Endothelial cell of umbilical vein (primary cell): ENCODE measurements at regions not wholly inside any gene's neighbourhood (a gene's known extent, or its start where the extent isn't known, plus 50 kb on each side); places are given as distances from the start of the nearest gene placed in this dataset.

Source experiments
- BruUV-seq: library from RNA; stranded (reverse); fragments of 400-500 nt; replicated peaks from 2 replicates; lab custom pipeline; 2021; lab: Mats Ljungman, UMichigan
- CTCF ChIA-PET: fragments of 300-600, 350-600 bp; sonication (Branson Sonifier 250); formaldehyde crosslinking; loops from one replicate; lab custom pipeline; 2021; ENCODE audit warnings: antibody characterized with exemption, inconsistent platforms; lab: Charles Lee
- POLR2A ChIA-PET: fragments of 300-600, 350-600 bp; sonication (Branson Sonifier 250); formaldehyde crosslinking; loops from one replicate; lab custom pipeline; 2021; ENCODE audit warnings: antibody characterized with exemption, inconsistent platforms; lab: Charles Lee
- DNase-seq: peaks from one replicate; pipeline ENCODE4 v3.0.0-alpha.2; 2011; ENCODE audit warnings: low read depth, low spot score
- FAIRE-seq: peaks from 2 replicates; lab custom pipeline; 2011; peaks lifted over from hg19 to GRCh38; lab: Jason Lieb, UNC
- H2AFZ ChIP-seq: 2 replicates; pipeline ENCODE4 v1.6.0; 2012; ENCODE audit warnings: low read depth, low read length, control low read depth, inconsistent platforms
- H3K27ac ChIP-seq: 2 replicates; pipeline ENCODE4 v1.5.1; 2011; ENCODE audit warnings: low read depth, mild to moderate bottlenecking, control low read depth, low read length, moderate library complexity; ENCODE audit not compliant: insufficient read depth
- H3K27me3 ChIP-seq, 2 experiments: 2 replicates each; pipeline versions ENCODE4 v1.6.0 to v1.6.1; 2011; ENCODE audit warnings: low read length in 2 of 2, mixed read lengths in 1 of 2; ENCODE audit not compliant: control insufficient read depth in 2 of 2, insufficient read depth in 2 of 2
- H3K36me3 ChIP-seq, 2 experiments: 2 replicates in 1 of 2; 3 replicates in 1 of 2; pipeline ENCODE4 v1.5.1; 2011; ENCODE audit warnings: low read length in 2 of 2, mild to moderate bottlenecking in 1 of 2, moderate library complexity in 1 of 2; ENCODE audit not compliant: control insufficient read depth in 2 of 2, insufficient read depth in 2 of 2; ENCODE audit errors: extremely low read depth in 1 of 2
- H3K4me1 ChIP-seq: 3 replicates; pipeline ENCODE4 v1.5.1; 2011; ENCODE audit warnings: mild to moderate bottlenecking, low read length; ENCODE audit not compliant: control insufficient read depth, insufficient read depth; ENCODE audit errors: extremely low read depth
- H3K4me2 ChIP-seq: 2 replicates; pipeline ENCODE4 v1.6.1; 2011; ENCODE audit warnings: low read length, control low read depth, mixed read lengths; ENCODE audit not compliant: insufficient read depth
- H3K4me3 ChIP-seq, 3 experiments: fragments of 200-600 bp in 1 of 3; sonication (generic), shearing (Covaris generic) in 1 of 3; replicated peaks in 1 of 3; 2 replicates each; pipeline ENCODE4 v1.5.1; 2011 to 2016; ENCODE audit warnings: control low read depth in 3 of 3, low read length in 3 of 3, mild to moderate bottlenecking in 2 of 3, inconsistent platforms in 1 of 3, low read depth in 1 of 3, moderate library complexity in 1 of 3; ENCODE audit not compliant: insufficient read depth in 1 of 3
- H3K79me2 ChIP-seq: 2 replicates; pipeline ENCODE4 v1.6.0; 2012; ENCODE audit warnings: low read length, inconsistent platforms; ENCODE audit not compliant: control insufficient read depth, insufficient read depth
- H3K9ac ChIP-seq: replicated peaks from 2 replicates; pipeline ENCODE3; 2011; ENCODE audit warnings: low read length, control low read depth; ENCODE audit not compliant: insufficient read depth; ENCODE audit errors: extremely low read depth
- H3K9me1 ChIP-seq: replicated peaks from 3 replicates; pipeline ENCODE4 v1.6.0; 2011; ENCODE audit warnings: mild to moderate bottlenecking, low read length; ENCODE audit not compliant: control insufficient read depth, insufficient read depth; ENCODE audit errors: extremely low read depth
- H3K9me3 ChIP-seq: replicated peaks from 2 replicates; pipeline ENCODE4 v1.5.1; 2012; ENCODE audit warnings: low read length, inconsistent platforms; ENCODE audit not compliant: control insufficient read depth, insufficient read depth
- H4K20me1 ChIP-seq: replicated peaks from 2 replicates; pipeline ENCODE3; 2011; ENCODE audit warnings: mild to moderate bottlenecking, low read length; ENCODE audit not compliant: control insufficient read depth, insufficient read depth; ENCODE audit errors: extremely low read depth
- EZH2 ChIP-seq: IDR thresholded peaks from 2 replicates; pipeline ENCODE4 v1.6.1; 2012; ENCODE audit warnings: borderline replicate concordance, low read depth, mild to moderate bottlenecking, moderate library complexity, low read length, inconsistent platforms; ENCODE audit not compliant: severe bottlenecking
- FOS ChIP-seq: IDR thresholded peaks from 2 replicates; pipeline ENCODE4 v1.6.1; 2011; ENCODE audit warnings: mild to moderate bottlenecking, low read length, moderate library complexity, borderline replicate concordance; ENCODE audit not compliant: insufficient read depth
- GATA2 ChIP-seq: IDR thresholded peaks from 2 replicates; pipeline ENCODE4 v1.7.0; 2011; ENCODE audit warnings: low read depth, mild to moderate bottlenecking, moderate library complexity, mixed read lengths, low read length; ENCODE audit not compliant: insufficient read length, insufficient read depth
- JUN ChIP-seq: IDR thresholded peaks from 2 replicates; pipeline ENCODE4 v1.6.1; 2011; ENCODE audit warnings: borderline replicate concordance, low read depth; ENCODE audit not compliant: insufficient read length, insufficient read depth
- MAX ChIP-seq: IDR thresholded peaks from 2 replicates; pipeline ENCODE4 v1.6.1; 2011; ENCODE audit not compliant: insufficient read depth, insufficient read length
- MYC ChIP-seq: IDR thresholded peaks from one replicate; pipeline ENCODE4 v1.6.1; 2011; ENCODE audit warnings: mild to moderate bottlenecking, low read depth, low read length
- POLR2A ChIP-seq: IDR thresholded peaks from 2 replicates; pipeline ENCODE4 v1.6.1; 2012; ENCODE audit warnings: low read depth, mild to moderate bottlenecking, control low read depth, low read length
- POLR2AphosphoS5 ChIP-seq: IDR thresholded peaks from 2 replicates; pipeline ENCODE4 v1.6.1; 2012; ENCODE audit warnings: low read depth, mild to moderate bottlenecking, control low read depth, low read length, moderate library complexity; ENCODE audit not compliant: insufficient read depth
- dilution Hi-C: fragments of 300-500 bp; cut with MboI; formaldehyde crosslinking; loops from one replicate; pipeline ENCODE4 v1.15.0; 2019; ENCODE audit warnings: low sequenced_read_pairs; ENCODE audit not compliant: extremely low pct_ligation_motif_present
- intact Hi-C: fragments of 100-400 bp; cut with micrococcal nuclease; formaldehyde crosslinking; loops from one replicate; pipeline ENCODE4 v1.10.0; 2022
- TF ChIP-seq, protein P1 (sequence below), 2 donors: IDR thresholded peaks; 1 replicate in 1 of 2; 2 replicates in 1 of 2; pipeline ENCODE4 v1.5.1; 2011; ENCODE audit warnings: low read length in 2 of 2, mild to moderate bottlenecking in 2 of 2, moderate library complexity in 2 of 2, control low read depth in 1 of 2, inconsistent platforms in 1 of 2, low read depth in 1 of 2; ENCODE audit not compliant: insufficient read depth in 1 of 2; ENCODE audit errors: extremely low read depth in 1 of 2

DNA sequence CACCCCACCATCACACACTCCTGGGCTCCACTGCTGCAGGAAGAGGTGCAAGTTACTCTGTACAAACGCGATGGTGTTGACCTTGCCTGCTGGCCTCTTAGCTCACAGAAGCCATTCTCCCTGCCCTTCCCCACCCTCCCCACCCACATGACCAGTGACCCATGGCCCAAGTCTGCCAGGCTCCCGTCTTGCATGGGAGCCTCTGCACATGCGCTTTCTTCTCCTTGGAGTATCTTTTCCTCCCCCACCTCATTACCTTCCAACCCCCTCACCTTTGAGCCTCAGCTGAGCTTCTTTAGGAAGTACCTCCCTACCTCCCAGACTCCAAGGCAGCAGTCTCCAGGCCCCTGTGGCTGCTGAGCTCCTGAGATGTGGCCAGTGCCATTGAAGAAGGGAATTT, 337.7 kb upstream of the ZNF32 start:
- Histone ChIP-seq H3K9ac (no peak overlapping the region), H3K36me3 (no peaks in the 10 kb centered on the region), H4K20me1 (no peaks in the 10 kb centered on the region), H3K9me3 (no peaks in the 10 kb centered on the region), H3K4me2 (no peak overlapping the region), H3K4me1 (no peaks in the 10 kb centered on the region), H3K4me3 (no peak overlapping the region), H3K9me1 (no peaks in the 10 kb centered on the region), H2AFZ (no peak overlapping the region), H3K27me3 (no peaks in the 10 kb centered on the region), H3K27ac (no peak overlapping the region), H3K79me2 (no peaks in the 10 kb centered on the region)
- BruUV-seq, result no TSS peak
- no peak for FAIRE-seq
- intact Hi-C loops, result no loop called here
- dilution Hi-C loops, result no loop called here
- CTCF ChIA-PET, result no interaction called here
- POLR2A ChIA-PET, result no interaction called here
- DNase-seq, result no peak
- TF ChIP-seq, protein P1, sequence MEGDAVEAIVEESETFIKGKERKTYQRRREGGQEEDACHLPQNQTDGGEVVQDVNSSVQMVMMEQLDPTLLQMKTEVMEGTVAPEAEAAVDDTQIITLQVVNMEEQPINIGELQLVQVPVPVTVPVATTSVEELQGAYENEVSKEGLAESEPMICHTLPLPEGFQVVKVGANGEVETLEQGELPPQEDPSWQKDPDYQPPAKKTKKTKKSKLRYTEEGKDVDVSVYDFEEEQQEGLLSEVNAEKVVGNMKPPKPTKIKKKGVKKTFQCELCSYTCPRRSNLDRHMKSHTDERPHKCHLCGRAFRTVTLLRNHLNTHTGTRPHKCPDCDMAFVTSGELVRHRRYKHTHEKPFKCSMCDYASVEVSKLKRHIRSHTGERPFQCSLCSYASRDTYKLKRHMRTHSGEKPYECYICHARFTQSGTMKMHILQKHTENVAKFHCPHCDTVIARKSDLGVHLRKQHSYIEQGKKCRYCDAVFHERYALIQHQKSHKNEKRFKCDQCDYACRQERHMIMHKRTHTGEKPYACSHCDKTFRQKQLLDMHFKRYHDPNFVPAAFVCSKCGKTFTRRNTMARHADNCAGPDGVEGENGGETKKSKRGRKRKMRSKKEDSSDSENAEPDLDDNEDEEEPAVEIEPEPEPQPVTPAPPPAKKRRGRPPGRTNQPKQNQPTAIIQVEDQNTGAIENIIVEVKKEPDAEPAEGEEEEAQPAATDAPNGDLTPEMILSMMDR (IDR thresholded peaks at IDR 0.05; ENCODE audit: extremely low read depth in 1 of 2, insufficient read depth in 1 of 2, low read depth in 1 of 2, low read length in 2 of 2), result no peak
- TF ChIP-seq GATA2 (no peak), POLR2AphosphoS5 (no peak), FOS (no peak), MAX (no peak), JUN (no peak), POLR2A (no peak), MYC (no peak), EZH2 (no peak)
